Stomach (tissue), 4 donors: ENCODE measurements at regions not wholly inside any gene's neighbourhood (a gene's known extent, or its start where the extent isn't known, plus 50 kb on each side); places are given as distances from the start of the nearest gene placed in this dataset.

Experiments used
- EP300 ChIP-seq: sonication (generic); formaldehyde crosslinking; IDR thresholded peaks from one replicate; pipeline ENCODE4 v1.6.1; 2017; ENCODE audit warnings: antibody characterized with exemption
- POLR2A ChIP-seq, 4 donors: fragments of 450-650 bp; IDR thresholded peaks; one replicate each; pipeline ENCODE4 v1.6.1; 2016; ENCODE audit warnings: antibody characterized with exemption in 4 of 4, control low read depth in 2 of 4, mild to moderate bottlenecking in 1 of 4, moderate library complexity in 1 of 4
- TF ChIP-seq, protein P1 (sequence below), 7 experiments: fragments of 450-650 bp in 4 of 7; fragments of 200-600 bp in 3 of 7; sonication (generic) in 3 of 7; IDR thresholded peaks; one replicate each; pipeline ENCODE4 v1.5.1; 2016 to 2019; ENCODE audit warnings: antibody characterized with exemption in 7 of 7, control low read depth in 2 of 7, mild to moderate bottlenecking in 1 of 7

DNA sequence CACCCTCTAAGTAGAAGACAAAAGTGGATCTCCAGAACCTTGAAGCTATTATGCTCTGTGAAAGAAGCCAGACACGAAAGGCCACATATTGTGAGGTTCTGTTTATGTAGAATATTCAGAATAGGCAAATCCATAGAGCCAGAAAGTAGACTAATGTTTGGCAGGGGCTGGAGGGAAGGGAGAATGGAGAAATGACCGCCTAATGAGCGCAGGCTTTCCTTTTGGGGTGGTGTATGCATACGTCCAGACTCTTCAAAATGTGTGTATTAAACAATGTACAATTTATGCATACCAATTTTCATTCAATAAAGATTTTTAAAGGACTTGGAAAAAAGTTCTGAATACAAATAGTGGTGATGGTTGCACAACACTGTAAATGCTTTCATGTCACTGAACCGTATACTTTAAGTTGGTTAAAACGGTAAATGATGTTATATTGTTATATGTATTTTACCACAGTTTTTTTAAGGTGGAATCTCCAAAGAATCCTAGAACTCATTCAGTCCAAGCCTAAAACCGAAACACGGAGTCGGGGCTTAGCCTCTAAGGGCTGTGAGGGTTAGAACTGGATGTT, 397.4 kb downstream of the SOX9 start:
- TF ChIP-seq POLR2A (IDR thresholded peaks at IDR 0.05): no peak
- TF ChIP-seq, protein P1, sequence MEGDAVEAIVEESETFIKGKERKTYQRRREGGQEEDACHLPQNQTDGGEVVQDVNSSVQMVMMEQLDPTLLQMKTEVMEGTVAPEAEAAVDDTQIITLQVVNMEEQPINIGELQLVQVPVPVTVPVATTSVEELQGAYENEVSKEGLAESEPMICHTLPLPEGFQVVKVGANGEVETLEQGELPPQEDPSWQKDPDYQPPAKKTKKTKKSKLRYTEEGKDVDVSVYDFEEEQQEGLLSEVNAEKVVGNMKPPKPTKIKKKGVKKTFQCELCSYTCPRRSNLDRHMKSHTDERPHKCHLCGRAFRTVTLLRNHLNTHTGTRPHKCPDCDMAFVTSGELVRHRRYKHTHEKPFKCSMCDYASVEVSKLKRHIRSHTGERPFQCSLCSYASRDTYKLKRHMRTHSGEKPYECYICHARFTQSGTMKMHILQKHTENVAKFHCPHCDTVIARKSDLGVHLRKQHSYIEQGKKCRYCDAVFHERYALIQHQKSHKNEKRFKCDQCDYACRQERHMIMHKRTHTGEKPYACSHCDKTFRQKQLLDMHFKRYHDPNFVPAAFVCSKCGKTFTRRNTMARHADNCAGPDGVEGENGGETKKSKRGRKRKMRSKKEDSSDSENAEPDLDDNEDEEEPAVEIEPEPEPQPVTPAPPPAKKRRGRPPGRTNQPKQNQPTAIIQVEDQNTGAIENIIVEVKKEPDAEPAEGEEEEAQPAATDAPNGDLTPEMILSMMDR (IDR thresholded peaks at IDR 0.05): no peak
- no peak for TF ChIP-seq EP300
